GM18520 (cell line): ENCODE measurements at regions not wholly inside any gene's neighbourhood (a gene's known extent, or its start where the extent isn't known, plus 50 kb on each side); places are given as distances from the start of the nearest gene placed in this dataset.
"Not testable (repeated sequence)": the region's sequence is repeated elsewhere in the genome, so short reads cannot be mapped to it uniquely, and the experiment has no call there.

Source experiments
- ATAC-seq: cut with Tn5 transposase; IDR thresholded peaks from one replicate; pipeline ENCODE4 v1.9.1; 2021; ENCODE audit not compliant: unreplicated experiment

DNA sequence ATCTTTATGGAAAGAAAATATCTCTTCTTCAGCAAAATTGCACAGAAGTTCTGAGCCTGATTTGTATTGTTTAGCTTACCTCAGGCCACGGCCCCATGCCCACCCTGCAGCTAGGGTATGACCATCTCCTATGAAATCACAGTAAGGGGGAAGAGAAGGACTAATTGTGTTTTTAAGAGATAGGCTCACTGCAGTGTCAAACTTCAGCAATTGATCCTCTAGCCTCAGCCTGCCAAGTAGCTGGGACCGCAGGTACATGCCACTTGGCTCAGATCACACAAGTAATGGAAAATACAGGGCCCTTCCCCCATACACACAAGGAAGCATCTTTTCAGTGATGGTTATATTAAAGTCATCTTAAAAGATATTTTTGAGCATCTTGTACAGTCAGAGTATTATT lies 60.0 kb downstream of the DMAC1 start:
- no peak for ATAC-seq

GRCh38 chr9:7735311-7735710 lies 64.3 kb downstream of the DMAC1 start:
- ATAC-seq: no peak

- no peak for ATAC-seq
These were observed 69.5 kb downstream of the DMAC1 start for GRCh38 chr9:7730164-7730445.

DNA sequence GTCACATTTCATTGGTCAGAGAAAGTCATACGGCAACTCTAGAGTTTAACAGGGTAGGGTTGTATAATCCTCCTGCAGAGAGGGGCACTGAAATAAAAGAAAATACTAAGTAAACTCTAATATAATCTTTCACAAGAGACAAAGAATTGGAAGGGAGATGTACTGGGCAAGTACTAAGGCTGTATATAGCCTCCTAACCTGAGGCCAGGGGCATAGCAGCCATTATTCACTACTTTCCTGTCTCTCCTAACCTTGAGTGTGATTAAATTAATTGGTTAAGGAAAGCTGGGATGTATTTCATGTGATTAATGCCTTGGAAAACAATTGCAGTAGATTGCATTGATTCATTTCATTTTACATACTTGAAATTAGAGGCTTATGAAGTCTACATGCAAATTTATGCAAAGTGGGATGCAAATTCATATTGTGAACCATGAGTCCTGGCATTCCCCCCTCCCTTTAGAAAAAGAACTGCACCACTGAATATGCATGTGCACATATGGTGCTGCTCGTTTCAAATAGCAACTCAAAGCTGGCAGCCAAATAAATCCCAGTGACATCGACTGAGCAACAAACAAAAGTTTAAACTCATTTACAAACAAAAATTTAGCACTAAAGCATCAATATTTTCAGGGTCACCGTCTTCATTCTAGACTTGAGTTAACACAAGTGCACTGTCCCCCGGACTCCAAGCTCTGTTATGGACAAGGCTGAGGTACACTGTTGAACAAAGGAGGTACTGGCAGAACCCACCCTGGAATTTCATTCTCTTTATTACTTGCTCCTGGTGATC lies 70.0 kb downstream of the DMAC1 start:
- ATAC-seq: no peak

DNA sequence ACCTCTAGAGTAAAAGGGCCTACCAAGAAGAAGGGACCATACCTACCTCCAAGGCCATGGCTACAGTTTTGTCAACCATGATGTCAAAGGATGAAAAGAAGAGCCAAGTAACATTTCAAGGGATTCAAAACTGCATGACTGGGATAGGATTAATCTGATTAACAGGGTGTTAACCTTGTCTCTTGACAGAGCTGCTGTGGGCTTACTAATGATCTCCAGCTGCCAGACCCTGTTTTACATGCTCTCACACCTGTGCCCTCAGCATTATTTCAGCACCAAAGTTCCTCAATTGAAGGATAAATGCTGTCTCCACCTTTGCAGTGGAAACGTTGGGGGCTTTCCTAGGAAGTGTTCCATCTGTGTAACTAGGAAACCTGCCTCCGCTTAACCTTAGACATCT lies 78.3 kb downstream of the DMAC1 start:
- ATAC-seq: no peak

GRCh38 chr9:7713088-7713487 lies 86.5 kb downstream of the DMAC1 start:
- not testable (repeated sequence) for ATAC-seq

DNA sequence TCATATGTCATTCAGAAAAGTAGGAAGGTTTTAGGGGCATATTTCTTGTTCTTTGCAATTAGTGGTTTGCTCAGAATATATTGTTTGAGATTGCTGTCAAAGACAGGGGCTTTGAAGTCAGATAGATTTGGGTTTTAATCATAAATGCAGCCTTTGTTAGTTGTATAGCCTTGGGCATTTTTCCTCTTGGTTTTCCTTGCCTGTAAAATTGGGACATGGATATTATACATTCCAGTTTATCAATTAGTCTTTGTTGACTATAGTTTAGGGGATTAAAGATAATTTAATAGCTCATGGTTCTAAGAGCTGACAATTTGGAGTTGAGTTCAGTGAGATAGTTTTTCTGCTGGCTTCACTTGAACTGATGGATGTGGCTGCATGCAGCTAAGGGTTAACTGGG lies 88.9 kb downstream of the DMAC1 start:
- no peak for ATAC-seq

DNA sequence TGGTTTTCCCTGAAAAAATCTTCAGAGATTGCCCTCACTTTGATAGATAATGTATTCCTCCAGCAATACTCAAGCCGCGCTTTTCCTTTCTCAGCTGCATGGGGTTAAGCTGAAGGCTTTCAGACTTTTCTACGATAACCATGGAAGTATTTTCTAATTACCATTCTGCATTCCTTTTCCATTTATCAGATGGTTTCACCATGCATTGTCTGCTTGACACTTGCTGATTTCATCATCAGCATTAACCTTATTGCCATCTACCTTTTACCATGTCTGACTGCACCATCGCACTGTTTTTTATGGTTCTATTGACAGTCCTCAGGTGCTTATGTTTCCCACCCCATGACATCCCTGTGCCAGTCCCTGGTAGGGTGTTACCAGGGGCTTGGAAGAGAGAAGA lies 91.6 kb downstream of the DMAC1 start:
- ATAC-seq: no peak

DNA sequence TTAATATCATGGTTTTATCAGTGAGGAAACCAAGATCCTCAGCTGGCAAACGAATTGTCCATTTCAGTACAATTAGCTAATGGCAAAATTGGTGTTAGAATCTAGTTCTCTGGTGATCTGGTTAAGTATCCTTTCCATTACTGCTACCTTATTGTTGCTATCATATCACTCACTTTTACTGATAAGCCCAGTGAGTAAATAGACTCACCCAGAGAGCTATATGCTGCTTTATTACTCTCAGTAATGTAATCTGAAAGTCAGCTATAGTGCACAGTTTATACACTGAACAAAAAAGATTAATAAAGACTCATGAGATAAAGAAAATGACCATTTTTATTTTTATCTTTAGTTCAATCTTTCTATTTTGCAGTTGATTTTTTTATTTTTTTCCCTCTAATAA lies 95.0 kb downstream of the DMAC1 start:
- no peak for ATAC-seq

DNA sequence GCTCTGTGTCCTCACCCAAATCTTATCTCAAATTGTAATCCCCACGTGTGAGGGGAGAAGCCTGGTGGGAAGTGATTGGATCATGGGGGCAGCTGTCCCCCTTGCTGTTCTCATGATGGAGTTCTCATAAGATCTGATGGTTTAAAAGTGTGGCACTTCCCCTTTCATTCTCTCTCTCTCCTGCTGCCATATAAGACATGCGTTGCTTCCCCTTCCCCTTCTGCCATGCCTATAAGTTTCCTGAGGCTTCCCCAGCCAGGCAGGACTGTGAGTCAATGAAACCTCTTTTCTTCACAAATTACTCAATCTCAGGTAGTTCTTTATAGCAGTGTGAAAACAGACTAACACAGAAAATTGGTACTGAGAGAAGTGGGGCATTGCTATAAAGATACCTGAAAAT lies 107.7 kb downstream of the DMAC1 start:
- no peak for ATAC-seq

DNA sequence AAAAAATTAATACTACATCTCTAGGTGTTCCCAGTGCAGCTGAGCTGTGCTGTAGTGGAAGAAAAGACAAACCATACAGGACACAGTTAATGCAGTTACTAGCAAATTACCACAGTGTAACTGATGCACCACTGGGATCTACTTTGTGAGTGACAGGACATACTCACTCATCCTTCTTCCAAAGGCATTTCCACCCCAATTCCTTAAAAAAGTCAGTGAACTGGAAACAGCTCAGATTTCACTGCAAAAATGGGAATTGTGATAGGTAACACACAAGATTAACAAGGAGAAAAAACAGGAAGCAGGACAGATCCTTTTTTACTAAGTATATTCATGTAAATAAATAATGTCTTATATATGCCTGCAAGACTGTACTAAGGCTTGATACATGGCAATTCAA lies 109.6 kb downstream of the DMAC1 start:
- ATAC-seq: no peak

- ATAC-seq: no peak
These were observed 111.0 kb downstream of the DMAC1 start for GRCh38 chr9:7688626-7689025.

DNA sequence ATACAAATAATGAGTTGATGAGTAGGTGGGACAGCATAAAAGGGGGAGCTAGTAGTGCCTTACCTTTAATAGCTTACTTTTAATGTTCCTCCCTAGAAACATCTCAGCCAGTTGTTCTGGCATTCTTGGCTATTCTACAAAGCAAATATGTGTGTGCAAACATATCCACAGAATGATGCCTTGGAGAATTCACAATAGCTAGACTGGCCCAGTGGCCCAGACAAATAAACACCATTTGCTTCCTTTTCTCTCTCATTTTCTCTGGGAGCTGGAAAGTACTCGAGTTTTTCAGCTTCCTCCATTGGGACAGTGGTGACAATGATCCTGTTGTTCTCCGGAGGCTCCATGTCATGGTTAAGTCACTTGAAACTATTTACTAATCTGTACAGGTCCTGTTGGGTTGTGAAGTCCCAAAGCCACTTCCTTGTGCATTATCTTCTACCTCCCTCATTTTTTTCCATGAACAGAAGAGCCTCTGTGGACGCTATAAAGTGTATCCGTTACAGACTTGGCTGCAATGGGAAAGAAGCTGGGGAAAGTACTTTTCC lies 122.9 kb downstream of the DMAC1 start:
- ATAC-seq: no peak

GRCh38 chr9:7671847-7672246 lies 127.7 kb downstream of the DMAC1 start:
- ATAC-seq: no peak

GRCh38 chr9:7668541-7668940 lies 131.0 kb downstream of the DMAC1 start:
- ATAC-seq: no peak

GRCh38 chr9:7665874-7666273 lies 133.7 kb downstream of the DMAC1 start:
- ATAC-seq: no peak

GRCh38 chr9:7659766-7660165 lies 139.8 kb downstream of the DMAC1 start:
- no peak for ATAC-seq

DNA sequence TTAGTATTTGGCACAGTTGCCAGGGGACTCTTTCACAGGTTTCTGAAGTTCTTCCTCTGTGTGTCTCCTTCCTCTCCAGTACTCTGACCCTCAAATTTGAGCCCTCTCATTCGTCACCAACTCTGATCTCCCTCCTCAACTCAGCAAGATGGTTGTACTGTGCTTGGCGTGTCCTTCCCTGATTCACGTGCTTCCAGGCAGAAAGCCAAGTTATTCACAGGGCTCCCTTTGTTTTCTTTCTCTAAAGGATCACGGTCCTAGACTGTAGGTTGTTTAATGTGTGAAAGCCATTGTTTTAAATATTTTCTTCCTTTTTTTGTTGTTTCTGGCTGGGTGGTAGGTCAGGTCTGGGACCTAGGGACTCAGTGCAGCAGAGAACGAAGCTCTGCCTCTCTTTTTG lies 142.9 kb downstream of the DMAC1 start:
- no peak for ATAC-seq

DNA sequence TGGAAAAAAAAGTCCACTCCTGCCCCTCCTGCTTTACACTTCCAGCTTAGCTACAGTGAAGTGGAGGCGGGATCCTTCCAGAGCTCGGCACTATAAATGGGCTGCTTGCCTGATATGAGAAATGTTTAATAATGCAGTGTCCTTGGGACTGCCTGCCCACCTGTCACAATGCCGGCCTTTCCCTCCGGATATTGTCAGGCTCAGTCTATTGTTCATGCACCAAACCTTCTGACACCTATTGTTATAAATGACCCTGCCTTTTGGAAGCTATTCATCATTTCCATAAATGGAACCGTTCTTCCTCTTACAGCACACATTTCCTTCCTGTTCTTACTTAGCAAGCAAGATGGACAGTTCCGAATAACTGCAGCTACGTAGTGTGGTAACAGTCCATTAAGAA lies 146.3 kb downstream of the DMAC1 start:
- ATAC-seq: no peak

GRCh38 chr9:7640231-7640630 lies 159.3 kb downstream of the DMAC1 start:
- no peak for ATAC-seq

DNA sequence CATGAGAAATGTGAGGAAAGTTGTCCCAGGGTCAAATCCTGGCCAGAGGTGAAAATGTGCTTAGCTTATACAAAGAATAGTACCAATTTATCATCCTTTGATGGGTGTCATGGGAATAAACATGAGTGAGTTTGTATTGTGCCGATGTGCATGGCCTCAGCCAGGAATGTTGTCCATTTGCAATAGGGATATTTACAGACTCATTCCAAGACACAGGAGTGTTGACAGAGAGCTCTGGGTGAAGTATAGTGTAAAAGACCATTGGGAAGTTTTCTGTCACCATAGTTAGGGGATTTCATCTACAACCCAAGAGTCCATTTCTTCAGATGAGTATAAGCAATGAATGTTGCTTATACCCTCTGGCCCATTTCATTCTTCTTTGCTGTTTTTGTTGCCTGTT lies 160.1 kb downstream of the DMAC1 start:
- no peak for ATAC-seq

DNA sequence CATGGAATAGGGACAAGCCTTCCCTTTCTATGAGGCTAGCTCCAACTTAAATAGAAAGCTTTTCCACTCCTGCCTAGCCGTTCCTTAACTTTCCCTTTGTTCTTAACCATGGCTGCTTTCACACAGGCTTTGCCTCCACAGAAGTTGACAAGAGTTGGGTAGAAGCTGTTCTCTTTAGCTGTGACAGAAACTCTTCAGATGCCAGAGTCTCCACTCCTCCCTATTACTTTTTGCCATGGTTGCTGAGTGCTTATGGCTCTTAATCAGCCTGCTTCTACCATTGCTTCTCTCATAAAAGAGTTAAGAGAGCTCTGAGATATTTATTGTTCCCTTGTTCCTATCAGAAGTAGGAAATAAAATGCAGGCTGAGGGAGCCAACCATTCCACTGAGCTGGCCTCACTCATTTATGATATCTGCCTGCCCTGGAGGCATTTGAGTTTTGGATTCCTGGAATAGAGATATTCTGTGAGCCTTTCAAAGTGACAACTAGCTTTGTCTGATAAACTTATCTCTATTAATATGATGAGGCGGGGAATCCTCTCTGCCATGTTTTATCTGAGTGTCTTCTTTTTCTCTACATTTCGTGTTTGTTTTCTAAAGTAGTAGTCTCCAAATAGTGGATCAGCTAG lies 162.6 kb downstream of the DMAC1 start:
- no peak for ATAC-seq

- no peak for ATAC-seq
These were observed 163.3 kb downstream of the DMAC1 start for GRCh38 chr9:7636309-7636708.
